ENCODE measurements at regions not wholly inside any gene's neighbourhood (a gene's known extent, or its start where the extent isn't known, plus 50 kb on each side); places are given as distances from the start of the nearest gene placed in this dataset.

- TF ChIP-seq CTCF (IDR thresholded peaks at IDR 0.05; ENCODE audit: low read depth, low read length) = no peak
- no peak for TF ChIP-seq POLR2A (IDR thresholded peaks at IDR 0.05; ENCODE audit: extremely low read depth, insufficient read length)
Observed at GRCh38 chr3:102733791-102734563, 299.2 kb downstream of the ZPLD1 start.

All from NB4 (cell line).